RWPE1 (cell line): ENCODE measurements at regions not wholly inside any gene's neighbourhood (a gene's known extent, or its start where the extent isn't known, plus 50 kb on each side); places are given as distances from the start of the nearest gene placed in this dataset.

Experiments
- CTCF ChIA-PET: fragments of 350-600 bp; sonication (Branson Sonifier 250); formaldehyde crosslinking; extraction: SDS; loops from one replicate; lab custom pipeline; 2021; lab: Yijun Ruan, JAX
- POLR2A ChIA-PET: fragments of 400-600 bp; formaldehyde crosslinking; extraction: SDS; loops from one replicate; lab custom pipeline; 2020; ENCODE audit warnings: antibody characterized with exemption; ENCODE audit not compliant: low non-redundant PET; lab: Yijun Ruan, JAX
- DNase-seq: peaks from one replicate; pipeline ENCODE4 v3.0.0; 2012; ENCODE audit warnings: low spot score
- H3K27ac ChIP-seq: fragments of 450-650 bp; 2 replicates; pipeline ENCODE4 v1.5.1; 2017
- TF ChIP-seq, protein P1 (sequence below): fragments of 450-650 bp; conservative IDR thresholded peaks from 2 replicates; pipeline ENCODE4 v1.5.1; 2017; ENCODE audit warnings: low read depth, mild to moderate bottlenecking

DNA sequence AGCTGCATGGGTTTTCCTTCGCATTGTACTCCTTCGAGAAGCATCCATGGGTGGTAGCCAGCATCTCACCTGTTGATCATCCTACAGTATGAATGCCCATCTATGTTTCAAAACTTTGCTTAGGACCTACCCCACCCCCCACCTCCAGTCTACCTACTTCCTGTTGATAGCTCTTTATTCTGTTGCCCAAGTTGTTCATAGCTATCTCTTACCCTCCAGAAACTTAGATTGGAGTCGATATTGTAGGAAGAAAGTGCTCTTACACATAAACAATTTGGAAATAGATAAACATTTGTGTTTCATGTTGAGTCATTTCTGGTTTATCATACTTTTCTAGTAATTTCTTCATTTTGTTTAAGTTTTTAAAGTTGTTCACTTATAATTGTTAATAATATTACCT lies 90.1 kb downstream of the FAS start:
- CTCF ChIA-PET, result no interaction called here
- POLR2A ChIA-PET, result no interaction called here
- TF ChIP-seq, protein P1, sequence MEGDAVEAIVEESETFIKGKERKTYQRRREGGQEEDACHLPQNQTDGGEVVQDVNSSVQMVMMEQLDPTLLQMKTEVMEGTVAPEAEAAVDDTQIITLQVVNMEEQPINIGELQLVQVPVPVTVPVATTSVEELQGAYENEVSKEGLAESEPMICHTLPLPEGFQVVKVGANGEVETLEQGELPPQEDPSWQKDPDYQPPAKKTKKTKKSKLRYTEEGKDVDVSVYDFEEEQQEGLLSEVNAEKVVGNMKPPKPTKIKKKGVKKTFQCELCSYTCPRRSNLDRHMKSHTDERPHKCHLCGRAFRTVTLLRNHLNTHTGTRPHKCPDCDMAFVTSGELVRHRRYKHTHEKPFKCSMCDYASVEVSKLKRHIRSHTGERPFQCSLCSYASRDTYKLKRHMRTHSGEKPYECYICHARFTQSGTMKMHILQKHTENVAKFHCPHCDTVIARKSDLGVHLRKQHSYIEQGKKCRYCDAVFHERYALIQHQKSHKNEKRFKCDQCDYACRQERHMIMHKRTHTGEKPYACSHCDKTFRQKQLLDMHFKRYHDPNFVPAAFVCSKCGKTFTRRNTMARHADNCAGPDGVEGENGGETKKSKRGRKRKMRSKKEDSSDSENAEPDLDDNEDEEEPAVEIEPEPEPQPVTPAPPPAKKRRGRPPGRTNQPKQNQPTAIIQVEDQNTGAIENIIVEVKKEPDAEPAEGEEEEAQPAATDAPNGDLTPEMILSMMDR, result no peak
- H3K27ac ChIP-seq, result no peak overlapping the region
- DNase-seq, result no peak

DNA sequence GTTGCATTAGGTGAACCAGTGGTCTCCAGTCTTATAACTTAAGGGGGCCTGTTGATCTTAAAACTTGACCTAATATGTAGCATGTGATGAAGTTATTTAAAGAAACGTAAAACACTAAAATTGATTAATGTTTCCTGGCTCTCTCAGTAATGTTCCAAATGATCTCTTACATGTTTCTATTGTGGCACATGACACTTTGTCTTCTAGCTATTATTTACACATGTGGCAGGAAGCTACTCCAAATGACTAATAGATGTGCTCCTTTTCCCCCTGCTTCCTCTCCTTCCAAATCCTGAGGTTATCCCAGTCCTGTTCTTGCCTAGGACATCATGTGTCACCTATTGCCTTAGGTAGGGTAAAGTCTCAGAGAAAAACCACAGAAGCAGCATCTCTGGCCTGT lies 89.4 kb downstream of the FAS start:
- DNase-seq, result no peak
- no peak overlapping the region for H3K27ac ChIP-seq
- TF ChIP-seq, protein P1, result no peak
- CTCF ChIA-PET, result no interaction called here
- POLR2A ChIA-PET, result no interaction called here

DNA sequence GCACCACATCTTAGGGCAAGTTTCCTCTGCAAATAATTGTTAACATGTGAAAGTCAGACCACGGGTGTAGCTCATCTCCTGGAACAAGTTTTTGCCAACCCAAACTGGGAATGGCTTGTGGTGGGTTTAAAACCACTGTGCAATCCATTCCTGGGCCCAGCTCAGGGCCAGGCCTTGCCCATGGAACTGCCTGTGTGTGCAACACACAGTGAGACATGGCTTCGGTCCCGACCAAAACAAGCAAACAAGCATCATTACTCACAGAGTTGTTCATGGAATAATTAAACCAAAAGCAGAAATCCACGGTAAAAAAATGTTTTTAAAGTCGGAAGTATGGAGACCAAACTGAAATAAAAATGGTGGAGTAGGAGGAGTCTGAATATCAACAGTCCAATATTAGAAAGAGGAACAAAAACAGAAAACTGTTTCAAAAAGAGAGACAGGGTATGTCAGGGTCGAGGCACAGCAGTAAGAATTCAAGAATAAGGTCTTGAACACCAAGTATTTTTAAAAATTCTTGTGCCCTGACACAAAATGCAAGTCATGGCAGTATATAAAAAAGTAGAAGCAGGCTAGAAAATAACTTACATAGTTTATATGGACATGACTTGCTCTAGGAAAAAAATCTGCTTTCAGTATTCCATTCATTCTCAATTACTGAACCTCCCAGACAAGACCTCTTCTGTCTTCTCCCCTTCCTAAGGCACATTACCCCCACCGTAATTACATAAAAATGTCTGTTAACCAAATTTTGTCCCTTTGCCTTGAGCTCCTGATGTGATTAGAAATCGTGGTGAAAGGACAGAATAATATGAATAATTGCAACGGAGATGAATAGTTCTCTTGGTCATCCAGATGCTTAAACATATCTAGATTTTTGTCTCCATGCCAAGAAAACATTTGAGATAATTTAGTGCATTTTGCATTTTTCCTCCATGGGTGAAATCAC lies 88.4 kb downstream of the FAS start:
- H3K27ac ChIP-seq, result no peak overlapping the region
- TF ChIP-seq, protein P1, result no peak
- ChIA-PET POLR2A (no interaction called here), CTCF (no interaction called here)
- DNase-seq, result no peak

DNA sequence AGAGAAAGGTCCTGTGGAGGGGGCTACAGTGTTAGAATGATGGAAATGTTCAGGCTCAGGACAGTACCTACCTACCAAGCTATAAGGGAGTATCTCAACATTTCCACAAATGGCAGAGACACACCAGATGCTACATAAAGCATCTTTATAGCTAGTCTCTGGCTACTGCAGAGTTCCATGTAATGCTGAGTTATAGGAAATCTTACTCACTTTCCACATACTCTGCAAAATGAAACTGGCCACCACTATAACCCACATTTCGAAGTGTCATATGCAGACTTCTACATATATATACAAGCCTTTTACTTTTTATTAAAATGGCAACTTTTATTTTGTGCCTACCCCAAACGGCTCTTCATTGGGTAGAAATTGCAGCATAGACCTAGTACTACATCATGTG lies 85.5 kb downstream of the FAS start:
- no peak for DNase-seq
- no peak overlapping the region for H3K27ac ChIP-seq
- TF ChIP-seq, protein P1, result no peak
- CTCF ChIA-PET, result no interaction called here
- POLR2A ChIA-PET, result interaction anchor here (0.6 kb wide), 1 partner anchor 159 kb away, joined by 3 read pairs; no protein-coding TSS in a partner anchor

DNA sequence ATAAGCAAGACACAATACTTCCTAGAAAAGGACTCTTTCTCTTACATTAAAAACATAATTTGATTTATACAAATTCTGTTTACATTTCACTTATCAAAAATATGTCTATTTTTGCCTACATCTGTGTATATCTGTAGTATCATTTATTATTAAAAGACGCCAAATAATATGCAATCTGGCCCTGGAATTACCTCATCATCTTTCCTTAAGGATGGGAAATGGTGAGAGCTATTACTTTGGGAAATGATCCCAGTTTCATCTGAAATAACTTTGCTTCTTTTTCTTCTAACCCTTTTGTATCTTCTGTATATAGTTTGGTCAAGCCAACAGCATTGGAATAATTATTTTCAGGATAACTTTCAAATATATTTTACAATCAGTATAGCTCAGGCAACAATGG lies 85.0 kb downstream of the FAS start:
- H3K27ac ChIP-seq, result no peak overlapping the region
- TF ChIP-seq, protein P1, result no peak
- DNase-seq, result no peak
- POLR2A ChIA-PET, result no interaction called here
- CTCF ChIA-PET, result no interaction called here

DNA sequence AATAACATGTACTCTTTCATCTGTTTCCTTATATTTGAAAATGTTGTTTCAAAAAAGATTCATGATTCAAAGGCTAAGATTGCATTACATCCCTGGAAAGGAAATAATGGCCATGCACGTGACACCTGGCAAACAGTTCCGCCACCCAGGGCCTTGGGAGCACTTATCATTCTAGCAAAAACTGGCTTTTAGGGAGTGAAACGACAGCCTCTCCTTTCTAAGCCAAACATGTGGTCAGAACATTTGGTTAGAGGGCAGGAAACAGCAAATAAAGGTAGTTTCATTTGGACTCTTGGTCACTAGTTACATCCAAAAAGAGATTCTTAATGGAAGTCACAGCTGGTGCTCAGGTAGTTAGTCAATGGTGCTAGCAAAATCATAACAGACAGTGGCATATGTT lies 83.5 kb downstream of the FAS start:
- no peak for DNase-seq
- ChIA-PET POLR2A (no interaction called here), CTCF (interaction anchor here (0.6 kb wide), 2 partner anchors 37 to 161 kb away, joined by 3 to 4 read pairs; no protein-coding TSS in a partner anchor)
- TF ChIP-seq, protein P1, result no peak
- no peak overlapping the region for H3K27ac ChIP-seq
